Pancreas (tissue), 10 donors: ENCODE measurements at regions not wholly inside any gene's neighbourhood (a gene's known extent, or its start where the extent isn't known, plus 50 kb on each side); places are given as distances from the start of the nearest gene placed in this dataset.

ENCODE experiments used
- ATAC-seq, 4 donors: fragments of 200-7000 bp; cut with Tn5 transposase; one replicate each; pipeline versions ENCODE4 v1.8.0 to v1.9.1; 2020; ENCODE audit warnings: mild to moderate bottlenecking in 4 of 4, moderate library complexity in 4 of 4
- DNase-seq, 6 donors: peaks; one replicate each; pipeline ENCODE4 v3.0.0-alpha.2; 2020
- FAIRE-seq: peaks from 2 replicates; lab custom pipeline; 2012; peaks lifted over from hg19 to GRCh38; lab: Jason Lieb, UNC
- H3K27ac ChIP-seq, 4 donors: fragments of 200-600 bp; sonication (generic); 1 replicate in 3 of 4; 2 replicates in 1 of 4; pipeline versions ENCODE4 v1.5.0 to v1.8.0; 2020
- H3K27me3 ChIP-seq, 4 donors: fragments of 200-600 bp; one replicate each; pipeline ENCODE4 v1.8.0; 2021
- H3K36me3 ChIP-seq, 3 donors: fragments of 200-600 bp; sonication (generic) in 1 of 3; one replicate each; pipeline versions ENCODE4 v1.5.0 to v1.8.0; 2020 to 2021
- H3K4me1 ChIP-seq, 3 donors: fragments of 200-600 bp; one replicate each; pipeline ENCODE4 v1.8.0; 2021
- H3K4me3 ChIP-seq, 4 donors: fragments of 200-600 bp; sonication (generic) in 2 of 4; one replicate each; pipeline versions ENCODE4 v1.5.0 to v1.8.0; 2020 to 2021
- H3K9me3 ChIP-seq, 4 donors: fragments of 200-600 bp; one replicate each; pipeline ENCODE4 v1.8.0; 2021
- WGBS, 2 donors: extraction: QIAGEN DNeasy Blood & Tissue Kit; methylation state at CpG; one replicate each; pipeline ENCODE4 v1.1.7; 2013; 5-methylcytosine and 5-hydroxymethylcytosine counted together
- intact Hi-C, 3 donors: fragments of 100-400 bp; cut with DNase I; formaldehyde crosslinking; loops; one replicate each; pipeline versions ENCODE4 v1.11.1 to v1.14.2; 2022
- TF ChIP-seq, protein P1 (sequence below), 4 donors: fragments of 200-600 bp; sonication (generic) in 3 of 4; IDR thresholded peaks; one replicate each; pipeline versions ENCODE4 v1.5.0 to v1.8.0; 2021; ENCODE audit warnings: antibody characterized with exemption in 4 of 4
- donor health status: healthy with polysubstance abuse.
- donor health status: DM: no; HTN: no; CAD: no; lungs with moderate emphysema.
- donor health status: DM: no; HTN: no; CAD: no.
- donor health status: control.
- donor health status: control.
- donor health status: Bipolar disorder and iron deficiency.
- donor health status: DM: yes; HTN: yes; CAD: no.
- donor health status: DM: no; HTN: no; CAD: no.
- donor health status: DM: no; HTN: no; CAD: no.
- donor health status: DM: yes; HTN: yes; CAD: no.

DNA sequence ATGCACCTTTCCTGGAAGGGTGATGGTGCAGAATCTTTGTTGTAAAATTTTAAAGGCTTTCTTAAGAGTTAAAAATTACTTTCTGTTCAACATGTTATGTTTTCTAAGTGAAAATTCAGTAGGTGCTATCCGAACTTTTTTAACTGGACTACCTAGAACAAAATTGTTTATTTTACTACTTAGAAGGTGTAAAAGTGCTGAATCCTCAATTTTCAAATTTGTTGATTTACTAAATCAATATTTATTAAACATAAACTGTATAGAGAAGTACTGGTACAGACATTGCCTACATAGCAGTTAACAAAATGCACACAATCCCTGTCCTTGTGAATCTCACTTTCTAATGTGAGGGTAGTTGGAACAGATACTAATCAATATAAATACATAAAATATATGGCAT, 277.5 kb downstream of the CTH start:
- DNase-seq (no peak), ATAC-seq (no peak), FAIRE-seq (no peak)
- Histone ChIP-seq H3K36me3 (no peaks in the 10 kb centered on the region), H3K9me3 (no peaks in the 10 kb centered on the region), H3K27ac (no peak overlapping the region), H3K4me3 (no peak overlapping the region), H3K27me3 (no peaks in the 10 kb centered on the region), H3K4me1 (no peaks in the 10 kb centered on the region)
- TF ChIP-seq, protein P1, sequence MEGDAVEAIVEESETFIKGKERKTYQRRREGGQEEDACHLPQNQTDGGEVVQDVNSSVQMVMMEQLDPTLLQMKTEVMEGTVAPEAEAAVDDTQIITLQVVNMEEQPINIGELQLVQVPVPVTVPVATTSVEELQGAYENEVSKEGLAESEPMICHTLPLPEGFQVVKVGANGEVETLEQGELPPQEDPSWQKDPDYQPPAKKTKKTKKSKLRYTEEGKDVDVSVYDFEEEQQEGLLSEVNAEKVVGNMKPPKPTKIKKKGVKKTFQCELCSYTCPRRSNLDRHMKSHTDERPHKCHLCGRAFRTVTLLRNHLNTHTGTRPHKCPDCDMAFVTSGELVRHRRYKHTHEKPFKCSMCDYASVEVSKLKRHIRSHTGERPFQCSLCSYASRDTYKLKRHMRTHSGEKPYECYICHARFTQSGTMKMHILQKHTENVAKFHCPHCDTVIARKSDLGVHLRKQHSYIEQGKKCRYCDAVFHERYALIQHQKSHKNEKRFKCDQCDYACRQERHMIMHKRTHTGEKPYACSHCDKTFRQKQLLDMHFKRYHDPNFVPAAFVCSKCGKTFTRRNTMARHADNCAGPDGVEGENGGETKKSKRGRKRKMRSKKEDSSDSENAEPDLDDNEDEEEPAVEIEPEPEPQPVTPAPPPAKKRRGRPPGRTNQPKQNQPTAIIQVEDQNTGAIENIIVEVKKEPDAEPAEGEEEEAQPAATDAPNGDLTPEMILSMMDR (IDR thresholded peaks at IDR 0.05) = no peak
- intact Hi-C loops = loop anchor here in 2 of 3 donors (5.0 to 10.0 kb wide), 2 partner anchors 364 to 366 kb away; no protein-coding TSS in a partner anchor
- 53 to 58% methylated on average over 1 of the region's 1 CpG for WGBS, 2 donors

DNA sequence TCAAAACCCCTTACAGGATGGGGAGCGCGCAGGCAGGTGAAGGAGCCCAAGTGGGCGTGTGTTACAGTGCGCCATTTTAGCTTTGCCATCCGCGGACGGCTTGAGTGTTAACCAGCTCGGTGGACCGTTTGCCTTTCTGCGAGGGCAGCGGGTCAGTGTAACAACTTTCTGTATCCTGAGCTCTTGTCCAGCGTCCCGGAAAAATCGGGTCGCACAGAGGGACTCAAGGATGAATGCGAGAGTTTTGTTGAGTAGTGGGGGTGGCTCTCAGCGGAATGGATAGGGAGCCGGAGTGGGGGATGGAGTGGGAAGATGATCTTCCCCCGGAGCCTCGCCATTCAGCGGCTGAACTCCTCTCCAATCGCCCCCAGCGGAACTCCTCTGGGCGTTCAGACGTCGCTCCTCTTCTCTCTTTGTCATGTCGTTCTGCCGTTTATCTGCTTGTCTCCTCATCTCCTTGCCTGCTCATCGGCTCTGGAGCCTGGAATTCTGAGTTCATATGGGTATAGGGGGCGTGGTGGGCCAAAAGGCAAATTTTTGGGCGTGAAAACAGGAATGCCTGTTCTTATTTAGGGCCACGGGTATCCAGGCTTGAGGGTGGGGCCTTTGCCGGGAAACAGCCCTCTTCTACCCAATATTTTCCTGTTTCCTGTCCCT, 295.4 kb downstream of the CTH start:
- Histone ChIP-seq H3K4me1 (no peaks in the 10 kb centered on the region), H3K9me3 (no peaks in the 10 kb centered on the region), H3K36me3 (no peaks in the 10 kb centered on the region), H3K27ac (no peak overlapping the region), H3K27me3 (no peaks in the 10 kb centered on the region), H3K4me3 (peak overlapping the region in 2 of 4 donors; percentile 23 to 26)
- FAIRE-seq (no peak), ATAC-seq (peak in 3 of 4 donors; percentile 18 to 58 (median 58)), DNase-seq (peak in 2 of 6 donors; percentile 14 to 58)
- TF ChIP-seq, protein P1 (IDR thresholded peaks at IDR 0.05) = no peak
- intact Hi-C loops = no loop called here
- WGBS, 2 donors = 18 to 26% methylated on average over 33 of the region's 33 CpGs

GRCh38 chr1:70707214-70707613, 296.1 kb downstream of the CTH start:
- peak; percentile 47 for FAIRE-seq
- peak overlapping the region in 1 of 4 donors; percentile 23 for H3K4me3 ChIP-seq

GRCh38 chr1:70714149-70714548, 303.1 kb downstream of the CTH start:
- intact Hi-C loops = no loop called here
- 78 to 98% methylated on average over 2 of the region's 2 CpGs for WGBS, 2 donors
- FAIRE-seq = no peak

More at GRCh38 chr1:70707214-70707613, 296.1 kb downstream of the CTH start:
- ATAC-seq (no peak), DNase-seq (no peak)
- Histone ChIP-seq H3K27me3 (no peaks in the 10 kb centered on the region), H3K4me1 (no peaks in the 10 kb centered on the region), H3K36me3 (no peaks in the 10 kb centered on the region), H3K9me3 (no peaks in the 10 kb centered on the region), H3K27ac (no peak overlapping the region)
- TF ChIP-seq, protein P1 (IDR thresholded peaks at IDR 0.05) = no peak
- intact Hi-C loops = no loop called here

More at GRCh38 chr1:70714149-70714548, 303.1 kb downstream of the CTH start:
- no peaks in the 10 kb centered on the region for H3K9me3 ChIP-seq
- H3K4me3 ChIP-seq = no peak overlapping the region
- no peaks in the 10 kb centered on the region for H3K27me3 ChIP-seq
- no peak overlapping the region for H3K27ac ChIP-seq
- no peak for ATAC-seq
- H3K36me3 ChIP-seq = no peaks in the 10 kb centered on the region
- TF ChIP-seq, protein P1 (IDR thresholded peaks at IDR 0.05) = no peak
- peaks cover 0 to 5% (median 0%) of the 10 kb centered on the region in 3 donors for H3K4me1 ChIP-seq
- no peak for DNase-seq
